ENCODE measurements at regions not wholly inside any gene's neighbourhood (a gene's known extent, or its start where the extent isn't known, plus 50 kb on each side); places are given as distances from the start of the nearest gene placed in this dataset.

DNA sequence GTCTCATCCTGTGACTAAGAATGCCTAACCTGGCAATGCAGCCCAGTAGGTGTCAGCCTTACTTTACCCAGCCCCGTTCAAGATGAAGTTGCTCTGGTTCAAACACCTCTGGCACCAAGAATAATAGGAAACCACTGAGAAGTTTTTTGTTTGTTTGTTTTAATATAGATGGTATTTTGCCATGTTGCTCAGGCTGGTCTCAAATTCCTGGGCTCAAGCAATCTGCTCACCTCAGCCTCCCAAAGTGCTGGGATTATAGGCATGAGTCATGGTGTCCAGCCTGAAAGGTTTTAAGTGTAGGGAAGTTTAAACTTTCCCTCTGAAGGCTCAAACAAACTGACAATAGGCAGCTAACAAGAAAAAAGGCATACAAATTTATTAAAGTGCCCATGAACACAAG is 51.2 kb upstream of the ABCC4 start:
- Histone ChIP-seq H3K4me3 (ENCODE audit: low read length) (no peak overlapping the region), H3K36me3 (ENCODE audit: control insufficient read depth, insufficient read depth, low read length, severe bottlenecking) (no peaks in the 10 kb centered on the region), H3K27me3 (replicated peaks; ENCODE audit: control insufficient read depth, insufficient read depth, low read length) (peaks cover 5% of the 10 kb centered on the region), H3K9me3 (ENCODE audit: control insufficient read depth, low read length) (no peaks in the 10 kb centered on the region), H3K9ac (ENCODE audit: low read length) (no peak overlapping the region), H3K4me1 (ENCODE audit: control insufficient read depth, insufficient read depth, low read length) (no peaks in the 10 kb centered on the region)
- DNase-seq (ENCODE audit: low read depth), result no peak

DNA sequence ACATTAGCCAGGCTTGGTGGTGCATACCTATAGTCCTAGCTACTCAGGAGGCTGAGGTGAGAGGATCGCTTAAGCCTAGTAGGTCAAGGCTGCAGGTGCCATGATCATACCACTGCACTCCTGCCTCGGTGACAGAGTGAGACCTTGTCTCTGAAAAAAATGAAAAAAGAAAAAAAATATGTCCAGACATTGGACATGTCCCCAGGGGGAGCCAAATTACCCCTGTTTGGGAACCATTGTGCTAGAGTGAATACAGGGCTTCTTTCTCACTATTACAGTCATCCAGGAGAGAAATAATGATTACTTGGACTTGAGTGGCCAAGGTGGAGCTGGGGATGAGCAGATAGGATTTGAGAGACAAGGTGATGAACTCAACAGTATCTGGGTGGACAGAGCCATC is 52.9 kb upstream of the ABCC4 start:
- H3K27me3 ChIP-seq (replicated peaks; ENCODE audit: control insufficient read depth, insufficient read depth, low read length), result peaks cover 11% of the 10 kb centered on the region
- no peak for DNase-seq (ENCODE audit: low read depth)
- H3K36me3 ChIP-seq (ENCODE audit: control insufficient read depth, insufficient read depth, low read length, severe bottlenecking), result no peaks in the 10 kb centered on the region
- no peak overlapping the region for H3K4me3 ChIP-seq (ENCODE audit: low read length)
- H3K9ac ChIP-seq (ENCODE audit: low read length), result no peak overlapping the region
- H3K9me3 ChIP-seq (ENCODE audit: control insufficient read depth, low read length), result no peaks in the 10 kb centered on the region
- H3K4me1 ChIP-seq (ENCODE audit: control insufficient read depth, insufficient read depth, low read length), result no peaks in the 10 kb centered on the region

GRCh38 chr13:95354680-95355487 is 53.6 kb upstream of the ABCC4 start:
- Histone ChIP-seq H3K4me3 (ENCODE audit: low read length) (no peak overlapping the region), H3K27me3 (replicated peaks; ENCODE audit: control insufficient read depth, insufficient read depth, low read length) (peaks cover 11% of the 10 kb centered on the region), H3K36me3 (ENCODE audit: control insufficient read depth, insufficient read depth, low read length, severe bottlenecking) (no peaks in the 10 kb centered on the region), H3K9me3 (ENCODE audit: control insufficient read depth, low read length) (no peaks in the 10 kb centered on the region), H3K4me1 (ENCODE audit: control insufficient read depth, insufficient read depth, low read length) (no peaks in the 10 kb centered on the region), H3K9ac (ENCODE audit: low read length) (no peak overlapping the region)
- no peak for DNase-seq (ENCODE audit: low read depth)

- H3K9ac ChIP-seq (ENCODE audit: low read length), result no peak overlapping the region
- DNase-seq (ENCODE audit: low read depth), result peak; percentile 11
- H3K27me3 ChIP-seq (replicated peaks; ENCODE audit: control insufficient read depth, insufficient read depth, low read length), result peaks cover 11% of the 10 kb centered on the region
- H3K9me3 ChIP-seq (ENCODE audit: control insufficient read depth, low read length), result no peaks in the 10 kb centered on the region
- H3K36me3 ChIP-seq (ENCODE audit: control insufficient read depth, insufficient read depth, low read length, severe bottlenecking), result no peaks in the 10 kb centered on the region
- H3K4me3 ChIP-seq (ENCODE audit: low read length), result no peak overlapping the region
- H3K4me1 ChIP-seq (ENCODE audit: control insufficient read depth, insufficient read depth, low read length), result no peaks in the 10 kb centered on the region
These were observed 54.2 kb upstream of the ABCC4 start for GRCh38 chr13:95355494-95355893.

DNA sequence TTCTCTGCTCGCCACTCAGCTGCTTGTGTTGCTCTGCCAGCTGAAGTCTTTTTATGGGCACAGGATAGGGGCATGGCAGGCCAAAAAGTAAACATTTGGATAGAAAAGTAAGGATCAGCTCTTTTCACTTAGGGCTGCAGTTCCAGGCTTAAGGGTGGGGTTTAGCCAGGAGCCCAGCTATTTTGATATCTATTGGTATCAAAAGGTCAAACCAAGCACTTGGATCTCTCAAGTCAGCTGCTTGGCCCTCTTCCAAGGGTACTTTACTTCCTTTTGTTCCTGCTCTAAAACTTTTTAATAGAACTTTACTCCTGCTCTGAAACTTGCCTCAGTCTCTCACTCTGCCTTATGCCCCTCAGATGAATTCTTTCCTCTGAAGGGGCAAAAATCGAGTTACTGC is 55.7 kb upstream of the ABCC4 start:
- Histone ChIP-seq H3K4me3 (ENCODE audit: low read length) (no peak overlapping the region), H3K36me3 (ENCODE audit: control insufficient read depth, insufficient read depth, low read length, severe bottlenecking) (no peaks in the 10 kb centered on the region), H3K4me1 (ENCODE audit: control insufficient read depth, insufficient read depth, low read length) (no peaks in the 10 kb centered on the region), H3K9ac (ENCODE audit: low read length) (no peak overlapping the region), H3K27me3 (replicated peaks; ENCODE audit: control insufficient read depth, insufficient read depth, low read length) (peaks cover 18% of the 10 kb centered on the region), H3K9me3 (ENCODE audit: control insufficient read depth, low read length) (no peaks in the 10 kb centered on the region)
- DNase-seq (ENCODE audit: low read depth), result no peak

GRCh38 chr13:95357875-95358274 is 56.6 kb upstream of the ABCC4 start:
- no peaks in the 10 kb centered on the region for H3K36me3 ChIP-seq (ENCODE audit: control insufficient read depth, insufficient read depth, low read length, severe bottlenecking)
- H3K4me3 ChIP-seq (ENCODE audit: low read length), result no peak overlapping the region
- no peak overlapping the region for H3K9ac ChIP-seq (ENCODE audit: low read length)
- H3K27me3 ChIP-seq (replicated peaks; ENCODE audit: control insufficient read depth, insufficient read depth, low read length), result peaks cover 19% of the 10 kb centered on the region
- no peaks in the 10 kb centered on the region for H3K9me3 ChIP-seq (ENCODE audit: control insufficient read depth, low read length)
- no peak for DNase-seq (ENCODE audit: low read depth)
- H3K4me1 ChIP-seq (ENCODE audit: control insufficient read depth, insufficient read depth, low read length), result no peaks in the 10 kb centered on the region

DNA sequence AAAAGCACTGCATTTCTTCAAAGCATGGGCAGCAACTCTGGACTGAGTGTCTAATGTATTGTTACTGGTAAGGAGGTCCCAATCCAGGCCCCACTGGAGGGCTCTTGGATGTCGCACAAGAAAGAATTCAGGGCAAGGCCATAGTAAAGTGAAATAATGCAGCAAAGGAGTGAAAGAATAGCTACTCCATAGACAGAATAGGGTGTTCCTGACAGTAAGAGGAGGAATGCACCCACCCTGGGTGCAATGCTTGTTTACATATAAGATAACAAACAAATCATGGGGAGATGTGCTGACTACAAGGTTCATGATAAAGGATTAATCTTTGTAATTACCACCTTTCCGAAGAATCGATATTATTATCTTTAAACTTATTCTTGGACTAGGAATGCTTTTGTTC is 58.8 kb upstream of the ABCC4 start:
- Histone ChIP-seq H3K4me1 (ENCODE audit: control insufficient read depth, insufficient read depth, low read length) (no peaks in the 10 kb centered on the region), H3K27me3 (replicated peaks; ENCODE audit: control insufficient read depth, insufficient read depth, low read length) (peaks cover 19% of the 10 kb centered on the region)

DNA sequence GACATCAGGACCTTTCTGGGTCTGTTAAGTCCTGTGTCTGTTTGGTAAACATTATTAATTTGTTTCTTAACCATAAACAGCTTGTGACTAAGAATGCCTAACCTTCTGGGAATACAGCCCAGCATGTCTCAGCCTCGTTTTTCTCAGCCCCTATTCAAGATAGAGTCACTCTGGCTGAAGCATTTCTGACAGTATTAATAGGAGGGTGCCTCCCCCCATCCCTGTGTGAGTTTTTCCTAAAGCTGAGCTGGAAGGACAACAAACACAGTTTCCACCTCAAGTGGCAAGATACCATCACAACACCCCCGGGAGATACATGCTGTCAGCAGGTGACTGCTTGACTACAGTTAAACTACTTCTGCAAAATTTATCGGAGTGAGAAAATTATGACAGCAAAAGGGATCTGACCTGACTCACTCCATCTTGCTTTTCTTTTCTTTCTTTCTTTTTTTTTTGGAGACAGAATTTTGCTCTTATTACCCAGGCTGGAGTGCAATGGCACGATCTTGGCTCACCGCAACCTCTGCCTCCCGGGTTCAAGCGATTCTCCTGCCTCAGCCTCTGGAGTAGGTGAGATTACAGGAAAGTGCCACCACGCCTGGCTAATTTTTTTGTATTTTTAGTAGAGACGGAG is 59.3 kb upstream of the ABCC4 start:
- Histone ChIP-seq H3K27me3 (replicated peaks; ENCODE audit: control insufficient read depth, insufficient read depth, low read length) (peaks cover 19% of the 10 kb centered on the region), H3K4me3 (ENCODE audit: low read length) (no peak overlapping the region), H3K4me1 (ENCODE audit: control insufficient read depth, insufficient read depth, low read length) (no peaks in the 10 kb centered on the region), H3K9ac (ENCODE audit: low read length) (no peak overlapping the region), H3K36me3 (ENCODE audit: control insufficient read depth, insufficient read depth, low read length, severe bottlenecking) (no peaks in the 10 kb centered on the region), H3K9me3 (ENCODE audit: control insufficient read depth, low read length) (no peaks in the 10 kb centered on the region)
- no peak for DNase-seq (ENCODE audit: low read depth)

More for the DNA sequence above, 58.8 kb upstream of the ABCC4 start:
- H3K9ac ChIP-seq (ENCODE audit: low read length), result no peak overlapping the region
- no peaks in the 10 kb centered on the region for H3K9me3 ChIP-seq (ENCODE audit: control insufficient read depth, low read length)
- no peaks in the 10 kb centered on the region for H3K36me3 ChIP-seq (ENCODE audit: control insufficient read depth, insufficient read depth, low read length, severe bottlenecking)
- DNase-seq (ENCODE audit: low read depth), result no peak
- no peak overlapping the region for H3K4me3 ChIP-seq (ENCODE audit: low read length)

DNA sequence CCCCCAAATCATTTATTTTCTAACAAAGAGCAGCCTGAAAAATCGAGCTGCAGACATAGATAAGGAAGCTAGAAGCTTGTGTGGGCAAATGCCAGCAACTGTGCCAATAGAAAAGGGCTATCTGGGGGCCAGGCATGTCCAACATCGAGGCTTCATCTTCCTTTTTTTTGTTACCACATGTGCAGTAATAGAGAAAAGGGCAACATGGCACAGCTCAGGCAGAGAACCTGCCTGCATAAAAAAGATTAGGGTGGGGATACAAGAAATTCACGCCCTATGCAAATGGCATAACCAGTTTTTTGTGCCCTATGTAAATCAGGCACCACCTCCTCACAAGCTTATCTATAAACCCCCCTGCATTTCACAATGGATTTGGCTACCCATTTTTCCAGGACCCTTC is 60.4 kb upstream of the ABCC4 start:
- Histone ChIP-seq H3K27me3 (replicated peaks; ENCODE audit: control insufficient read depth, insufficient read depth, low read length) (peaks cover 19% of the 10 kb centered on the region), H3K4me1 (ENCODE audit: control insufficient read depth, insufficient read depth, low read length) (no peaks in the 10 kb centered on the region), H3K9me3 (ENCODE audit: control insufficient read depth, low read length) (no peaks in the 10 kb centered on the region), H3K4me3 (ENCODE audit: low read length) (no peak overlapping the region), H3K36me3 (ENCODE audit: control insufficient read depth, insufficient read depth, low read length, severe bottlenecking) (no peaks in the 10 kb centered on the region), H3K9ac (ENCODE audit: low read length) (no peak overlapping the region)
- DNase-seq (ENCODE audit: low read depth), result no peak

DNA sequence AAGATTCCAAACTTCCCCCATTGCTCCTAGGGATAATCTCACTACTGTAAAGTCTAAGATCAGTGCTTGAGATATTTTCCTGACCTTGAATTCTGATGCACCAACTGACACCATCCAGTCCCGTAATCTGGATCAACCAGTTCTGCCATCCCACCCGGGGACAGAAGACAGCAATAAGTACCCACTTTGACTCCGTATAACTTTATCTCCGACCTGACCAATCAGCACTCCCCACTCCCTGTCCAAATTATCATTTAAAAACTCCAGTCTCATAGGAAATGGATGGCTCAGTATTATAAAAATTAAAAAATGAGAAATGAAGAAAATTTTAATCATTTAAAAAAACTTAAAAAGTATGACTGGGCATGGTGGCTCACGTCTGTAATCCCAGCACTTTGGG is 61.4 kb upstream of the ABCC4 start:
- no peak overlapping the region for H3K9ac ChIP-seq (ENCODE audit: low read length)
- peaks cover 14% of the 10 kb centered on the region for H3K27me3 ChIP-seq (replicated peaks; ENCODE audit: control insufficient read depth, insufficient read depth, low read length)
- H3K36me3 ChIP-seq (ENCODE audit: control insufficient read depth, insufficient read depth, low read length, severe bottlenecking), result no peaks in the 10 kb centered on the region
- no peak for DNase-seq (ENCODE audit: low read depth)
- H3K4me3 ChIP-seq (ENCODE audit: low read length), result no peak overlapping the region
- peaks cover 4% of the 10 kb centered on the region for H3K4me1 ChIP-seq (ENCODE audit: control insufficient read depth, insufficient read depth, low read length)
- H3K9me3 ChIP-seq (ENCODE audit: control insufficient read depth, low read length), result no peaks in the 10 kb centered on the region

GRCh38 chr13:95367309-95367843 is 66.1 kb upstream of the ABCC4 start:
- no peaks in the 10 kb centered on the region for H3K36me3 ChIP-seq (ENCODE audit: control insufficient read depth, insufficient read depth, low read length, severe bottlenecking)
- H3K27me3 ChIP-seq (replicated peaks; ENCODE audit: control insufficient read depth, insufficient read depth, low read length), result peaks cover 2% of the 10 kb centered on the region
- peaks cover 4% of the 10 kb centered on the region for H3K4me1 ChIP-seq (ENCODE audit: control insufficient read depth, insufficient read depth, low read length)
- H3K9ac ChIP-seq (ENCODE audit: low read length), result no peak overlapping the region
- no peak overlapping the region for H3K4me3 ChIP-seq (ENCODE audit: low read length)
- no peaks in the 10 kb centered on the region for H3K9me3 ChIP-seq (ENCODE audit: control insufficient read depth, low read length)
- DNase-seq (ENCODE audit: low read depth), result no peak
